Endothelial cell of umbilical vein (primary cell): ENCODE measurements at regions not wholly inside any gene's neighbourhood (a gene's known extent, or its start where the extent isn't known, plus 50 kb on each side); places are given as distances from the start of the nearest gene placed in this dataset.

Experiments used
- BruUV-seq: library from RNA; stranded (reverse); fragments of 400-500 nt; replicated peaks from 2 replicates; lab custom pipeline; 2021; lab: Mats Ljungman, UMichigan
- CTCF ChIA-PET: fragments of 300-600, 350-600 bp; sonication (Branson Sonifier 250); formaldehyde crosslinking; loops from one replicate; lab custom pipeline; 2021; ENCODE audit warnings: antibody characterized with exemption, inconsistent platforms; lab: Charles Lee
- POLR2A ChIA-PET: fragments of 300-600, 350-600 bp; sonication (Branson Sonifier 250); formaldehyde crosslinking; loops from one replicate; lab custom pipeline; 2021; ENCODE audit warnings: antibody characterized with exemption, inconsistent platforms; lab: Charles Lee
- DNase-seq: peaks from one replicate; pipeline ENCODE4 v3.0.0-alpha.2; 2011; ENCODE audit warnings: low read depth, low spot score
- FAIRE-seq: peaks from 2 replicates; lab custom pipeline; 2011; peaks lifted over from hg19 to GRCh38; lab: Jason Lieb, UNC
- H2AFZ ChIP-seq: 2 replicates; pipeline ENCODE4 v1.6.0; 2012; ENCODE audit warnings: low read depth, low read length, control low read depth, inconsistent platforms
- H3K27ac ChIP-seq: 2 replicates; pipeline ENCODE4 v1.5.1; 2011; ENCODE audit warnings: low read depth, mild to moderate bottlenecking, control low read depth, low read length, moderate library complexity; ENCODE audit not compliant: insufficient read depth
- H3K27me3 ChIP-seq, 2 experiments: 2 replicates each; pipeline versions ENCODE4 v1.6.0 to v1.6.1; 2011; ENCODE audit warnings: low read length in 2 of 2, mixed read lengths in 1 of 2; ENCODE audit not compliant: control insufficient read depth in 2 of 2, insufficient read depth in 2 of 2
- H3K36me3 ChIP-seq, 2 experiments: 2 replicates in 1 of 2; 3 replicates in 1 of 2; pipeline ENCODE4 v1.5.1; 2011; ENCODE audit warnings: low read length in 2 of 2, mild to moderate bottlenecking in 1 of 2, moderate library complexity in 1 of 2; ENCODE audit not compliant: control insufficient read depth in 2 of 2, insufficient read depth in 2 of 2; ENCODE audit errors: extremely low read depth in 1 of 2
- H3K4me1 ChIP-seq: 3 replicates; pipeline ENCODE4 v1.5.1; 2011; ENCODE audit warnings: mild to moderate bottlenecking, low read length; ENCODE audit not compliant: control insufficient read depth, insufficient read depth; ENCODE audit errors: extremely low read depth
- H3K4me2 ChIP-seq: 2 replicates; pipeline ENCODE4 v1.6.1; 2011; ENCODE audit warnings: low read length, control low read depth, mixed read lengths; ENCODE audit not compliant: insufficient read depth
- H3K4me3 ChIP-seq, 3 experiments: fragments of 200-600 bp in 1 of 3; sonication (generic), shearing (Covaris generic) in 1 of 3; replicated peaks in 1 of 3; 2 replicates each; pipeline ENCODE4 v1.5.1; 2011 to 2016; ENCODE audit warnings: control low read depth in 3 of 3, low read length in 3 of 3, mild to moderate bottlenecking in 2 of 3, inconsistent platforms in 1 of 3, low read depth in 1 of 3, moderate library complexity in 1 of 3; ENCODE audit not compliant: insufficient read depth in 1 of 3
- H3K79me2 ChIP-seq: 2 replicates; pipeline ENCODE4 v1.6.0; 2012; ENCODE audit warnings: low read length, inconsistent platforms; ENCODE audit not compliant: control insufficient read depth, insufficient read depth
- H3K9ac ChIP-seq: replicated peaks from 2 replicates; pipeline ENCODE3; 2011; ENCODE audit warnings: low read length, control low read depth; ENCODE audit not compliant: insufficient read depth; ENCODE audit errors: extremely low read depth
- H3K9me1 ChIP-seq: replicated peaks from 3 replicates; pipeline ENCODE4 v1.6.0; 2011; ENCODE audit warnings: mild to moderate bottlenecking, low read length; ENCODE audit not compliant: control insufficient read depth, insufficient read depth; ENCODE audit errors: extremely low read depth
- H3K9me3 ChIP-seq: replicated peaks from 2 replicates; pipeline ENCODE4 v1.5.1; 2012; ENCODE audit warnings: low read length, inconsistent platforms; ENCODE audit not compliant: control insufficient read depth, insufficient read depth
- H4K20me1 ChIP-seq: replicated peaks from 2 replicates; pipeline ENCODE3; 2011; ENCODE audit warnings: mild to moderate bottlenecking, low read length; ENCODE audit not compliant: control insufficient read depth, insufficient read depth; ENCODE audit errors: extremely low read depth
- EZH2 ChIP-seq: IDR thresholded peaks from 2 replicates; pipeline ENCODE4 v1.6.1; 2012; ENCODE audit warnings: borderline replicate concordance, low read depth, mild to moderate bottlenecking, moderate library complexity, low read length, inconsistent platforms; ENCODE audit not compliant: severe bottlenecking
- FOS ChIP-seq: IDR thresholded peaks from 2 replicates; pipeline ENCODE4 v1.6.1; 2011; ENCODE audit warnings: mild to moderate bottlenecking, low read length, moderate library complexity, borderline replicate concordance; ENCODE audit not compliant: insufficient read depth
- GATA2 ChIP-seq: IDR thresholded peaks from 2 replicates; pipeline ENCODE4 v1.7.0; 2011; ENCODE audit warnings: low read depth, mild to moderate bottlenecking, moderate library complexity, mixed read lengths, low read length; ENCODE audit not compliant: insufficient read length, insufficient read depth
- JUN ChIP-seq: IDR thresholded peaks from 2 replicates; pipeline ENCODE4 v1.6.1; 2011; ENCODE audit warnings: borderline replicate concordance, low read depth; ENCODE audit not compliant: insufficient read length, insufficient read depth
- MYC ChIP-seq: IDR thresholded peaks from one replicate; pipeline ENCODE4 v1.6.1; 2011; ENCODE audit warnings: mild to moderate bottlenecking, low read depth, low read length
- POLR2A ChIP-seq: IDR thresholded peaks from 2 replicates; pipeline ENCODE4 v1.6.1; 2012; ENCODE audit warnings: low read depth, mild to moderate bottlenecking, control low read depth, low read length
- POLR2AphosphoS5 ChIP-seq: IDR thresholded peaks from 2 replicates; pipeline ENCODE4 v1.6.1; 2012; ENCODE audit warnings: low read depth, mild to moderate bottlenecking, control low read depth, low read length, moderate library complexity; ENCODE audit not compliant: insufficient read depth
- dilution Hi-C: fragments of 300-500 bp; cut with MboI; formaldehyde crosslinking; loops from one replicate; pipeline ENCODE4 v1.15.0; 2019; ENCODE audit warnings: low sequenced_read_pairs; ENCODE audit not compliant: extremely low pct_ligation_motif_present
- intact Hi-C: fragments of 100-400 bp; cut with micrococcal nuclease; formaldehyde crosslinking; loops from one replicate; pipeline ENCODE4 v1.10.0; 2022
- TF ChIP-seq, protein P1 (sequence below): IDR thresholded peaks from 2 replicates; pipeline ENCODE4 v1.6.1; 2011; ENCODE audit not compliant: insufficient read depth, insufficient read length
- TF ChIP-seq, protein P2 (sequence below), 2 donors: IDR thresholded peaks; 1 replicate in 1 of 2; 2 replicates in 1 of 2; pipeline ENCODE4 v1.5.1; 2011; ENCODE audit warnings: low read length in 2 of 2, mild to moderate bottlenecking in 2 of 2, moderate library complexity in 2 of 2, control low read depth in 1 of 2, inconsistent platforms in 1 of 2, low read depth in 1 of 2; ENCODE audit not compliant: insufficient read depth in 1 of 2; ENCODE audit errors: extremely low read depth in 1 of 2

DNA sequence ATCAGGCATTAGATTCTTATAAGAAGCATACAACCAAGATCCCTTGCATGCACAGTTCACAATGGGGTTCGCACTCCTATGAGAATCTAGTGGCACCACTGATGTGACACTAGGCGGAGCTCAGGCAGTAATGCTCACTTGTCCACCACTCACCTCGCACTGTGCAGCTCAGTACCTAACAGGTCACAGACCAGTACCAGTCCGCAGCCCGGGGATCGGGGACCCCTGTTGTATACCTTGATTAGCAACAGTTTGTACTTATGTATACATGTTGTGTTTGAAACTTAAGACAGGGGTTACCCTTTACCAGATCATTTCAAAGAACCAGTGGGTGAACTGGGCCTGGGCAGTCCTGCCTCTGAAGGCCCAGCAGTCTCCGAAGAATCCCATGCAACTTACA lies 103.7 kb downstream of the PMP22 start:
- H3K4me2 ChIP-seq = no peak overlapping the region
- H3K27me3 ChIP-seq = no peaks in the 10 kb centered on the region
- H3K9me3 ChIP-seq = no peaks in the 10 kb centered on the region
- H3K4me3 ChIP-seq = no peak overlapping the region
- TF ChIP-seq JUN (no peak), EZH2 (no peak), GATA2 (no peak), FOS (no peak), POLR2AphosphoS5 (no peak), POLR2A (no peak), MYC (no peak)
- TF ChIP-seq, protein P1, sequence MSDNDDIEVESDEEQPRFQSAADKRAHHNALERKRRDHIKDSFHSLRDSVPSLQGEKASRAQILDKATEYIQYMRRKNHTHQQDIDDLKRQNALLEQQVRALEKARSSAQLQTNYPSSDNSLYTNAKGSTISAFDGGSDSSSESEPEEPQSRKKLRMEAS = no peak
- TF ChIP-seq, protein P2, sequence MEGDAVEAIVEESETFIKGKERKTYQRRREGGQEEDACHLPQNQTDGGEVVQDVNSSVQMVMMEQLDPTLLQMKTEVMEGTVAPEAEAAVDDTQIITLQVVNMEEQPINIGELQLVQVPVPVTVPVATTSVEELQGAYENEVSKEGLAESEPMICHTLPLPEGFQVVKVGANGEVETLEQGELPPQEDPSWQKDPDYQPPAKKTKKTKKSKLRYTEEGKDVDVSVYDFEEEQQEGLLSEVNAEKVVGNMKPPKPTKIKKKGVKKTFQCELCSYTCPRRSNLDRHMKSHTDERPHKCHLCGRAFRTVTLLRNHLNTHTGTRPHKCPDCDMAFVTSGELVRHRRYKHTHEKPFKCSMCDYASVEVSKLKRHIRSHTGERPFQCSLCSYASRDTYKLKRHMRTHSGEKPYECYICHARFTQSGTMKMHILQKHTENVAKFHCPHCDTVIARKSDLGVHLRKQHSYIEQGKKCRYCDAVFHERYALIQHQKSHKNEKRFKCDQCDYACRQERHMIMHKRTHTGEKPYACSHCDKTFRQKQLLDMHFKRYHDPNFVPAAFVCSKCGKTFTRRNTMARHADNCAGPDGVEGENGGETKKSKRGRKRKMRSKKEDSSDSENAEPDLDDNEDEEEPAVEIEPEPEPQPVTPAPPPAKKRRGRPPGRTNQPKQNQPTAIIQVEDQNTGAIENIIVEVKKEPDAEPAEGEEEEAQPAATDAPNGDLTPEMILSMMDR (IDR thresholded peaks at IDR 0.05; ENCODE audit: extremely low read depth in 1 of 2, insufficient read depth in 1 of 2, low read depth in 1 of 2, low read length in 2 of 2) = no peak
- FAIRE-seq = no peak
- ChIA-PET CTCF (interaction anchor here (1.6 kb wide), 1 partner anchor 10 kb away, joined by 6 read pairs; no protein-coding TSS in a partner anchor), POLR2A (no interaction called here)
- H3K4me1 ChIP-seq = no peaks in the 10 kb centered on the region
- no peaks in the 10 kb centered on the region for H3K79me2 ChIP-seq
- H3K9ac ChIP-seq = no peak overlapping the region
- intact Hi-C loops = no loop called here
- no peaks in the 10 kb centered on the region for H4K20me1 ChIP-seq
- dilution Hi-C loops = no loop called here
- no TSS peak for BruUV-seq
- H3K36me3 ChIP-seq = no peaks in the 10 kb centered on the region
- DNase-seq = no peak
- H2AFZ ChIP-seq = no peak overlapping the region
- no peaks in the 10 kb centered on the region for H3K9me1 ChIP-seq
- H3K27ac ChIP-seq = no peak overlapping the region
